Keratinocyte (primary cell): ENCODE measurements at regions not wholly inside any gene's neighbourhood (a gene's known extent, or its start where the extent isn't known, plus 50 kb on each side); places are given as distances from the start of the nearest gene placed in this dataset.

Experiments used
- EZH2 ChIP-seq: IDR thresholded peaks from one replicate; pipeline ENCODE4 v1.6.1; 2012; ENCODE audit warnings: inconsistent platforms, mild to moderate bottlenecking, low read length, moderate library complexity
- TF ChIP-seq, protein P1 (sequence below), 3 experiments: IDR thresholded peaks in 1 of 3; conservative IDR thresholded peaks in 1 of 3; optimal IDR thresholded peaks in 1 of 3; 2 replicates in 2 of 3; 3 replicates in 1 of 3; pipeline versions ENCODE3 to v1.5.1; 2011; ENCODE audit warnings: low read length in 3 of 3, mild to moderate bottlenecking in 3 of 3, moderate library complexity in 2 of 3, control low read depth in 1 of 3, inconsistent platforms in 1 of 3; ENCODE audit not compliant: insufficient read depth in 2 of 3; ENCODE audit errors: extremely low read depth in 1 of 3

DNA sequence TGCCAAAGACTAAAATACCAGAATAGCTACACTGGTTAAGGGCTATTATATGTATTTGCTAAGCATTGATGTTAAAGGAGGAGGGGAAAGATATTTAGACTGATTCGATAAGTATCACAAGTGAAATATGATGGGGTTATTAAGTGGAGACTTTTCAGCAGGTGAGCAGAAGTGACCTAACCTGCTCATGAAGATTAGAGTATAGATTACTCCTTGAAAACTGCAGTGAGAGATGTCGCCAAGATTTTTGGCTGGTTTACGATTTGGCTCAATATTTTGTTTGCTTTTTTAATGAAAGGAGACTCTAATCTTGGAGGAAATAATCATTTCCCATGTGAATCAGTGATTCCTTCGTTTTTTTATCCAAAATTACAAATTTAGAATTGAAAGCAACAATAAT is 1279.5 kb upstream of the TENM4 start:
- TF ChIP-seq, protein P1, sequence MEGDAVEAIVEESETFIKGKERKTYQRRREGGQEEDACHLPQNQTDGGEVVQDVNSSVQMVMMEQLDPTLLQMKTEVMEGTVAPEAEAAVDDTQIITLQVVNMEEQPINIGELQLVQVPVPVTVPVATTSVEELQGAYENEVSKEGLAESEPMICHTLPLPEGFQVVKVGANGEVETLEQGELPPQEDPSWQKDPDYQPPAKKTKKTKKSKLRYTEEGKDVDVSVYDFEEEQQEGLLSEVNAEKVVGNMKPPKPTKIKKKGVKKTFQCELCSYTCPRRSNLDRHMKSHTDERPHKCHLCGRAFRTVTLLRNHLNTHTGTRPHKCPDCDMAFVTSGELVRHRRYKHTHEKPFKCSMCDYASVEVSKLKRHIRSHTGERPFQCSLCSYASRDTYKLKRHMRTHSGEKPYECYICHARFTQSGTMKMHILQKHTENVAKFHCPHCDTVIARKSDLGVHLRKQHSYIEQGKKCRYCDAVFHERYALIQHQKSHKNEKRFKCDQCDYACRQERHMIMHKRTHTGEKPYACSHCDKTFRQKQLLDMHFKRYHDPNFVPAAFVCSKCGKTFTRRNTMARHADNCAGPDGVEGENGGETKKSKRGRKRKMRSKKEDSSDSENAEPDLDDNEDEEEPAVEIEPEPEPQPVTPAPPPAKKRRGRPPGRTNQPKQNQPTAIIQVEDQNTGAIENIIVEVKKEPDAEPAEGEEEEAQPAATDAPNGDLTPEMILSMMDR (optimal IDR thresholded peaks at IDR 0.05 in 1 of 3, IDR thresholded peaks at IDR 0.05 in 1 of 3, conservative IDR thresholded peaks at IDR 0.05 in 1 of 3; ENCODE audit: extremely low read depth in 1 of 3, insufficient read depth in 2 of 3, low read length in 3 of 3), result no peak
- TF ChIP-seq EZH2, result no peak
